HG02885 (cell line): ENCODE measurements at regions not wholly inside any gene's neighbourhood (a gene's known extent, or its start where the extent isn't known, plus 50 kb on each side); places are given as distances from the start of the nearest gene placed in this dataset.
"Not testable (repeated sequence)": the region's sequence is repeated elsewhere in the genome, so short reads cannot be mapped to it uniquely, and the experiment has no call there.

Source experiments
- ATAC-seq: cut with Tn5 transposase; IDR thresholded peaks from one replicate; pipeline ENCODE4 v1.9.1; 2021; ENCODE audit warnings: mild to moderate bottlenecking; ENCODE audit not compliant: unreplicated experiment, poor library complexity

GRCh38 chrX:77390365-77390764 lies 56.8 kb upstream of the FGF16 start:
- ATAC-seq: not testable (repeated sequence)

- ATAC-seq: no peak
These were observed 50.4 kb upstream of the FGF16 start for GRCh38 chrX:77396781-77397180.
